ENCODE measurements at regions not wholly inside any gene's neighbourhood (a gene's known extent, or its start where the extent isn't known, plus 50 kb on each side); places are given as distances from the start of the nearest gene placed in this dataset.

- TF ChIP-seq CTCF (tag by site-specific recombination; IDR thresholded peaks at IDR 0.05) (no peak), ZNF707 (tag by site-specific recombination; IDR thresholded peaks at IDR 0.05) (no peak), INSM2 (tag by site-specific recombination; IDR thresholded peaks at IDR 0.05) (no peak), PATZ1 (tag by site-specific recombination; IDR thresholded peaks at IDR 0.05) (no peak), KLF17 (tag by site-specific recombination; IDR thresholded peaks at IDR 0.05) (no peak), ZNF529 (tag by site-specific recombination; IDR thresholded peaks at IDR 0.05; ENCODE audit: insufficient replicate concordance) (no peak), ZNF335 (tag by site-specific recombination; conservative IDR thresholded peaks at IDR 0.05) (no peak), REST (tag by site-specific recombination; IDR thresholded peaks at IDR 0.05) (no peak), ZNF677 (tag by site-specific recombination; IDR thresholded peaks at IDR 0.05) (no peak), GFI1B (tag by site-specific recombination; IDR thresholded peaks at IDR 0.05) (no peak), ZBTB8A (tag by site-specific recombination; IDR thresholded peaks at IDR 0.05) (no peak), ZBTB49 (tag by site-specific recombination; IDR thresholded peaks at IDR 0.05; ENCODE audit: low read depth) (no peak), ZSCAN5A (tag by site-specific recombination; IDR thresholded peaks at IDR 0.05) (no peak), ZNF362 (tag by site-specific recombination; IDR thresholded peaks at IDR 0.05) (no peak)
Observed at GRCh38 chr2:105489168-105489878, 90.5 kb upstream of the FHL2 start.
